H1 (cell line): ENCODE measurements at regions not wholly inside any gene's neighbourhood (a gene's known extent, or its start where the extent isn't known, plus 50 kb on each side); places are given as distances from the start of the nearest gene placed in this dataset.

Source experiments
- KDM5A ChIP-seq: fragments of 200-600 bp; IDR thresholded peaks from 2 replicates; pipeline ENCODE4 v1.7.1; 2012; ENCODE audit warnings: mild to moderate bottlenecking, low read length, inconsistent platforms, mixed read lengths
- MAFK ChIP-seq: IDR thresholded peaks from 2 replicates; pipeline ENCODE4 v1.6.1; 2012; ENCODE audit warnings: low read depth, mild to moderate bottlenecking, improper control_type of control experiment, low read length
- NRF1 ChIP-seq: IDR thresholded peaks from 2 replicates; pipeline ENCODE4 v1.6.1; 2011; ENCODE audit warnings: mild to moderate bottlenecking, low read depth, low read length, improper control_type of control experiment
- PHF8 ChIP-seq: fragments of 200-600 bp; sonication (generic); conservative IDR thresholded peaks from 2 replicates; pipeline ENCODE4 v1.7.1; 2012; ENCODE audit warnings: low read depth, mild to moderate bottlenecking, inconsistent platforms, low read length, moderate library complexity
- RNF2 ChIP-seq: fragments of 200-900, 300-1000 bp; sonication (generic); IDR thresholded peaks from 2 replicates; pipeline ENCODE4 v1.7.1; 2016; ENCODE audit warnings: borderline replicate concordance, low read depth, mild to moderate bottlenecking, antibody characterized with exemption, low read length; ENCODE audit not compliant: poor library complexity, severe bottlenecking; ENCODE audit errors: missing control alignments
- SAP30 ChIP-seq: fragments of 300-600 bp; sonication (generic); IDR thresholded peaks from 2 replicates; pipeline ENCODE4 v1.7.1; 2012; ENCODE audit warnings: low read length, moderate library complexity, mild to moderate bottlenecking, inconsistent platforms; ENCODE audit not compliant: insufficient read depth, insufficient replicate concordance
- TAF1 ChIP-seq: IDR thresholded peaks from 2 replicates; pipeline ENCODE4 v1.6.1; 2011; ENCODE audit warnings: mild to moderate bottlenecking, low read depth, low read length

- TF ChIP-seq PHF8 (no peak), TAF1 (no peak), RNF2 (no peak), NRF1 (no peak), SAP30 (no peak), KDM5A (no peak), MAFK (no peak)
Measured at GRCh38 chr1:38301040-38301439, 254.4 kb upstream of the POU3F1 start (continued).
